ENCODE measurements at regions not wholly inside any gene's neighbourhood (a gene's known extent, or its start where the extent isn't known, plus 50 kb on each side); places are given as distances from the start of the nearest gene placed in this dataset.

DNA sequence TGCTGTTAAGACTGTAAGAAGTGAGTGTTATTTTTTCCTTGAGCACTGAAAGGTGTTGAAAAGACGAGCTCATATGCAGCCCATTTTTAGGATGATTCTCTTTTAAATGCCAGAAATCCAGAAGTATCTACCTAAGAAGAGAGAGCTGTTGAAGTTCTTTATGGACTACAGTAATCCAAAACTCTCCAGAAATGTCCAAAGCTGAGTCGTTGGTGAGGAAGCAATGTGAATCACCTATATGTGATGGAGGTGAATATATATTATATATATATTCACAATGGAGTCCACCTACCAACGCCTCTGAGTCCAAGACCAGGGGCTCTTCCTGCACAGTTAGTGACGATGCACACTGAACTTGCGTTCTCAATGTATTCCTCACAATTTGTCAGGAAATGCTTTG, 252.7 kb upstream of the PITRM1 start:
- no peak overlapping the region for H3K9ac ChIP-seq (ENCODE audit: low read length)
- H3K36me3 ChIP-seq (ENCODE audit: insufficient read depth, low read length): no peaks in the 10 kb centered on the region
- no peak overlapping the region for H3K27ac ChIP-seq (ENCODE audit: low read length)
- H3K4me1 ChIP-seq (ENCODE audit: low read length): no peaks in the 10 kb centered on the region
- DNase-seq: no peak
- no peaks in the 10 kb centered on the region for H3K27me3 ChIP-seq (ENCODE audit: low read length)
- H3K9me3 ChIP-seq (ENCODE audit: low read length): no peaks in the 10 kb centered on the region
- H3K9me2 ChIP-seq (replicated peaks; ENCODE audit: insufficient read depth, low read length): no peaks in the 10 kb centered on the region
- no peak overlapping the region for H3K4me2 ChIP-seq (ENCODE audit: low read depth, low read length, poor library complexity, severe bottlenecking)
- H2AFZ ChIP-seq (ENCODE audit: low read length): no peak overlapping the region
- no peaks in the 10 kb centered on the region for H3K79me2 ChIP-seq (ENCODE audit: low read length)
- no peaks in the 10 kb centered on the region for H4K20me1 ChIP-seq (ENCODE audit: insufficient read depth, low read depth, low read length)
- no peak overlapping the region for H3K4me3 ChIP-seq (ENCODE audit: low read length)

DNA sequence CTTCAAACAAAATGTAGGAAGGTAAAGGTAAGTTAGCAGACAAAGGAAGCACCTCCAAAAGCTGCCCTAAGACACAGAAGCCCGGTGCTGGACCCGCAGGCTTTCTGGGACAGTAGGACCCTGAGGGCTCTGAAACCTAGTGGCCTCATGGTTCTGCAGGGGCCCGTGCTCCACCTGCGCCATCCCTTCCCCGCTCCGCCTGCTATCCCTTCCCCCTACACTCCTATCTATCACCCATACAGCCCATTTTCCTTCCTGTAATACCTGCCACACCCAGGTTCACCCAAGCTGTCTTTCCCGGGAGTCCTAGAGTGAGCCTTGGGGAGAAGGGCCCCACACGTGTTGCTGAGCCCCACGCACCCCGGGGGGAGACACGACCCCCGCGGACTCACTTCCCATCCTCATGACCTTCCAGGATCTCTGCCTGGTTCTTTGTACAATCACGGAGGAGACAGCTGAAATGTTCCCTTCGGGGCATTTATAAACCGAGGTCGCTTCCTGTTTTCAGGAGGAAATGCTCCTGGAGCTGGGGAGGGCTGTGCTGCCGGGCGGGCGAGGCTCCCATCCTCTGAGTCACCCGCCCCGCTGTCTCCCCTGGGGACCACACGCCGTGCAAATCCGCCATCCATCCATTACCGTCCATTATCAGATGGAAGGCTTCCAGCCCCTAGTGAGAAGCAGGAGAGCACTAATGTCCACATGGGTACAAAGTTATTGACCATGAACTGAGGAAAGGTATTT, 251.7 kb upstream of the PITRM1 start:
- no peaks in the 10 kb centered on the region for H3K79me2 ChIP-seq (ENCODE audit: low read length)
- DNase-seq: no peak
- no peaks in the 10 kb centered on the region for H3K9me3 ChIP-seq (ENCODE audit: low read length)
- no peak overlapping the region for H3K27ac ChIP-seq (ENCODE audit: low read length)
- no peaks in the 10 kb centered on the region for H3K36me3 ChIP-seq (ENCODE audit: insufficient read depth, low read length)
- no peaks in the 10 kb centered on the region for H3K27me3 ChIP-seq (ENCODE audit: low read length)
- H3K9me2 ChIP-seq (replicated peaks; ENCODE audit: insufficient read depth, low read length): no peaks in the 10 kb centered on the region
- H3K4me1 ChIP-seq (ENCODE audit: low read length): no peaks in the 10 kb centered on the region
- no peak overlapping the region for H3K4me2 ChIP-seq (ENCODE audit: low read depth, low read length, poor library complexity, severe bottlenecking)
- no peak overlapping the region for H2AFZ ChIP-seq (ENCODE audit: low read length)
- H3K9ac ChIP-seq (ENCODE audit: low read length): no peak overlapping the region
- H3K4me3 ChIP-seq (ENCODE audit: low read length): no peak overlapping the region
- H4K20me1 ChIP-seq (ENCODE audit: insufficient read depth, low read depth, low read length): no peaks in the 10 kb centered on the region

DNA sequence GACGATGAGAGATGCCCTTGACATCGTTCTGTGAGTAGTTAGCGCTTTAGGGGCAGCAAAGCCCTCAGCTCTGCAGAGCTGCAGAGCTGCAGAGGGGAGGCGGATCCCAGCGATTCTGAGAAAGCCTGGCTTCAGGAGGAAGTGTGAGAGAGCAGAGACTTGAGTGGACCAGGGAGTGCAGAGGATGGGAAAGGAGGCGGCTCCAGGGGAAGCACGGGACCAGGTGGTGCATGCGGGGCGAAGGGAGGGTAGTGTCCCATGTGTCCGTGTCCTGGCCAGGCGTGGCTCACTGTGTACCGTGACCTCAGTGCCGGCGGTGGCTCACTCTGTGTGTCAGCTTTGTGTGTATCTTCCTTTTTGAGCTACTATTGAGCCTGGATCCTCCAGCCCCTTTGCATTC, 250.8 kb upstream of the PITRM1 start:
- Histone ChIP-seq H3K79me2 (ENCODE audit: low read length) (no peaks in the 10 kb centered on the region), H3K9ac (ENCODE audit: low read length) (no peak overlapping the region)

DNA sequence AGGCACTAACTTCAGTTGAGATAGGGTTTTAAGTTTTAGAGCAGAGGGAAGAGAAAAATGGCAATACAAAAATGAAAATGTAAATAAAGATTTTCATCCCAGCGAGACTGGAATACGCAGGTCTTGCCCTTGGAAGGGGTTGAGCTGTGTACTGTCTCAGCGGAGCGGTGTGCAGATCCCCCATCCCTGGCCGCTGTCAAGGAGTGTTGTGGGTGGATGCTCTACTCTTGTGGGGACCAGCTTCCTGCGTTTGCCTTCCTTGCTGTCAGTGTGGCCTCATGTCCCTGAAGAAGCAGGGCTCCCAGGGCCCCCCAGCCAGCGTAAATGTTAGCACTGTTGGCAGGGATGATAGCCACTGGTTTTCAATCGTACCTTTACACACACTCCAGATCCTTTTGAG, 249.7 kb upstream of the PITRM1 start:
- Histone ChIP-seq H4K20me1 (ENCODE audit: insufficient read depth, low read depth, low read length) (no peaks in the 10 kb centered on the region), H3K9me2 (replicated peaks; ENCODE audit: insufficient read depth, low read length) (no peaks in the 10 kb centered on the region), H3K4me3 (ENCODE audit: low read length) (no peak overlapping the region), H3K27ac (ENCODE audit: low read length) (no peak overlapping the region), H3K9ac (ENCODE audit: low read length) (no peak overlapping the region), H3K4me1 (ENCODE audit: low read length) (no peaks in the 10 kb centered on the region), H2AFZ (ENCODE audit: low read length) (no peak overlapping the region), H3K27me3 (ENCODE audit: low read length) (no peaks in the 10 kb centered on the region), H3K4me2 (ENCODE audit: low read depth, low read length, poor library complexity, severe bottlenecking) (no peak overlapping the region), H3K36me3 (ENCODE audit: insufficient read depth, low read length) (no peaks in the 10 kb centered on the region), H3K79me2 (ENCODE audit: low read length) (no peaks in the 10 kb centered on the region), H3K9me3 (ENCODE audit: low read length) (no peaks in the 10 kb centered on the region)
- DNase-seq: no peak

More for the DNA sequence above, 250.8 kb upstream of the PITRM1 start:
- Histone ChIP-seq H3K4me3 (ENCODE audit: low read length) (no peak overlapping the region), H3K9me3 (ENCODE audit: low read length) (no peaks in the 10 kb centered on the region), H3K4me2 (ENCODE audit: low read depth, low read length, poor library complexity, severe bottlenecking) (no peak overlapping the region), H3K36me3 (ENCODE audit: insufficient read depth, low read length) (no peaks in the 10 kb centered on the region), H3K9me2 (replicated peaks; ENCODE audit: insufficient read depth, low read length) (no peaks in the 10 kb centered on the region), H3K27ac (ENCODE audit: low read length) (no peak overlapping the region), H4K20me1 (ENCODE audit: insufficient read depth, low read depth, low read length) (no peaks in the 10 kb centered on the region), H2AFZ (ENCODE audit: low read length) (no peak overlapping the region), H3K4me1 (ENCODE audit: low read length) (no peaks in the 10 kb centered on the region), H3K27me3 (ENCODE audit: low read length) (no peaks in the 10 kb centered on the region)
- no peak for DNase-seq

DNA sequence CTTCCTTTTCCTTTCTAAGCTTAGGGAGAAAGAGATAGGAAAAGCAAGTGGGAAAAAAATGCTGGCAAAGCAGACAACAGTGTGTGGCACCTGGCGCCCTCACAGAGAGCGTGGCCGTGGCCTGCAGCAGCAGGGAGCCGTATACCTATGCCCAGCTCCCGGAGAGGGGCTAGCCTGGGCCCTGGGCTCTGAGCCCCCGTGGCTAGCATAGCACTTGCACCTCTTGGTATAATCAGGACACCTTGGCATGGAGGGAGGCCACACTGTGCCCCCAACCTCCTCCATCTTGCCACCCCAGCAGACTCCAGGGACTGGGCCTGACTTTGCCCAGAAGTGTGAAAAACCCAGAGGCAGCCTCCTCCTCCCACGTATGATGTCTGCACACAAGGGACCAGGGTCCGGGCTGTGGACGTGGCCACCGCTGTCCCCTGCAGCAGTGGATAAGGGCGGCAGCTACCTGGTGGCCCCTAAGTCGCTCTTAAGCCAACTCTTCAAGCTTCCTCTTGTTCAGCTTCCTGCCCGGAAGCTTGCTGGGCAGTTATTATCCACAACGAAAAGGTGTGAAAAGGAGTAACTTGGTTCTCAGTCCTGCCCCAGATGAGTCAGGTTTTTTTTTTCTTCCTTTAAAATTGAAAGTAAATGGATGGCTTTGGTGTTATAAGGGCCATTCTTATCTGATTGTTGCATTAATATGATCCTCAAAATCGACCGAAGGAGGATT, 249.1 kb upstream of the PITRM1 start:
- no peak for DNase-seq
- no peak overlapping the region for H2AFZ ChIP-seq (ENCODE audit: low read length)
- no peak overlapping the region for H3K4me2 ChIP-seq (ENCODE audit: low read depth, low read length, poor library complexity, severe bottlenecking)
- H3K4me1 ChIP-seq (ENCODE audit: low read length): no peaks in the 10 kb centered on the region
- H3K9me3 ChIP-seq (ENCODE audit: low read length): no peaks in the 10 kb centered on the region
- no peak overlapping the region for H3K4me3 ChIP-seq (ENCODE audit: low read length)
- no peaks in the 10 kb centered on the region for H3K36me3 ChIP-seq (ENCODE audit: insufficient read depth, low read length)
- no peaks in the 10 kb centered on the region for H3K27me3 ChIP-seq (ENCODE audit: low read length)
- H3K9ac ChIP-seq (ENCODE audit: low read length): no peak overlapping the region
- H3K27ac ChIP-seq (ENCODE audit: low read length): no peak overlapping the region
- H3K9me2 ChIP-seq (replicated peaks; ENCODE audit: insufficient read depth, low read length): no peaks in the 10 kb centered on the region
- no peaks in the 10 kb centered on the region for H4K20me1 ChIP-seq (ENCODE audit: insufficient read depth, low read depth, low read length)
- no peaks in the 10 kb centered on the region for H3K79me2 ChIP-seq (ENCODE audit: low read length)

DNA sequence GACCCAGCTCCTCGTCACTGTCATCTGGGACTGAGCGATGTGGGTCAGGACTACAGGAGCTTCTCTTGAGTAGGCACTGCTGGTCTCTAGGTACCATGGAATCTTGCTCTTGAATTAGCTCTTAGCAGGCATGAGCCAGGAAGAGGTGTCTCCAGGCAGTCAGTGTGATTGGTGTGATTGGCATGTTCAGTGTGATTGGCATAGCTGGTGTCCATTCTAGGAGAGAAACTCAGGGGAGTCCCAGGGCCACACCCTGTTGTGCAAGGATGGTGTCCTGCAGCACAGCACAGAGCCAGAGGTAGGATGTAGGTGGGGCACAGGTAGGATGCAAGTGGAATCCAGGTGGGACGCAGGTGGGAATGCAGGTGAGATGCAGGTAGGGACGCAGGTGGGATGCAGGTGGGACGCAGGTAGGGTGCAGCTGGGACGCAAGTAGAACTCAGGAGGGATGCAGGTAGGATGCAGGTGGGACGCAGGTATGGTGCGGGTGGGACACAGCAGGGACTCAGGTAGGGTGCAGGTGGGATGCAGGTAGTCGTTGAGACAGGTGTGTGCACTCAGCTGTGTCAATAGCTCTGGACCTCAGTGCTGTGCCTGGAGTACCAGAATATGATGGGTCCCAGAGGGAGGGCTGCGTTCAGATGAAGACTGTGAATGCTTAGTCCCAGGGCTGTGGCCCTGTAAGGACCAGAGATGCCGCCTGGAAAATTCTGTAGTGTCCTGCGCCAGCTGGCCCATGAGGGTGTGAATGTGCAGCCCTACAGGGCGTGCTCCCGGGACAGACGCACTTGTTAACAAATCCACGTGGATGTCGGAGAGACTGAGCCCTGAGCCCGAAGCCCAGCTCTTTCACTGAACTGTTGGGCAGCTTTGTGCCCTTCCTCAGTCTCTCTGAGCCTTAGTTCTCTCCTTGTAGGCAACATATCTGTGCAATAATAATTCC, 248.2 kb upstream of the PITRM1 start:
- Histone ChIP-seq H3K27ac (ENCODE audit: low read length) (no peak overlapping the region), H3K9me2 (replicated peaks; ENCODE audit: insufficient read depth, low read length) (no peaks in the 10 kb centered on the region), H3K4me2 (ENCODE audit: low read depth, low read length, poor library complexity, severe bottlenecking) (no peak overlapping the region), H3K9ac (ENCODE audit: low read length) (no peak overlapping the region), H2AFZ (ENCODE audit: low read length) (no peak overlapping the region), H3K9me3 (ENCODE audit: low read length) (no peaks in the 10 kb centered on the region), H3K27me3 (ENCODE audit: low read length) (no peaks in the 10 kb centered on the region), H3K36me3 (ENCODE audit: insufficient read depth, low read length) (no peaks in the 10 kb centered on the region), H3K4me1 (ENCODE audit: low read length) (no peaks in the 10 kb centered on the region), H3K79me2 (ENCODE audit: low read length) (no peaks in the 10 kb centered on the region), H4K20me1 (ENCODE audit: insufficient read depth, low read depth, low read length) (no peaks in the 10 kb centered on the region), H3K4me3 (ENCODE audit: low read length) (no peak overlapping the region)
- DNase-seq: no peak

DNA sequence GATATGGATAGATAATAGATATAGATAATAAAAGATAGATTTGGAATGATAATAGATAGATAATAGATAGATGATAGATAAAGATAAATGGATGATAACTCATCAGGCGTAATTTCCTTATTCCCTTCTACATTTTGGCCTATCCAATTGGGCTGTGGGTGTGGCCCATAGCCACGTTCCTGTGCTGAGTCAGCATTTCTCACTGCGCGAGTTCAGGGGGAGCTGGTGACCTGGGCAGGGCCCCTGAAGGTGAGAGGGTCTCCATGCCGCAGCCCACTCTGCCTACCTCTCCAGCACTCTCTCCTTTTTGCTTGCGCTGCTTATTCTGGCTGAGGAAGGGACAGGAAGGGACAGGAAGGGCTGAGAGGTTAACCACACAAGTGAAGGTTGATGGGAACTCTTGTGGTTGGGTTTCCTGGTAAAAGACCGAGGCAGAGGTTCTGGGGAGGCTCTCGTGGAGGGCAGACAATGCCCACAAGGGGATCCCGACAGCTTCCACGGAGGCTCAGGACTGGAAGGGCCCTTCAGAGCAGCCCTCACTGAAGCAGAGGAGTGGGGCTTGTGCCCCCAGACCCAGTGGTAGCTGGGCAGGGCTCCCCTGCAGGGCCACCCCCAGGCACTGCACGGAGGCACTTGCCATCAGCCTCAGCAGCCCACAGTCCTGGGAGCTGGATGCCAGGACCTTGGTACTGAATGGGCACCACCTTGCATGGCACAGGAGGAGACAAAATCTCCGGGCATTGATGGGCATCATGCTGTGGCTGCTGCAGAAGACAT, 247.3 kb upstream of the PITRM1 start:
- no peak overlapping the region for H3K4me3 ChIP-seq (ENCODE audit: low read length)
- no peak overlapping the region for H3K9ac ChIP-seq (ENCODE audit: low read length)
- H3K9me3 ChIP-seq (ENCODE audit: low read length): no peaks in the 10 kb centered on the region
- no peak overlapping the region for H3K27ac ChIP-seq (ENCODE audit: low read length)
- no peak overlapping the region for H2AFZ ChIP-seq (ENCODE audit: low read length)
- no peaks in the 10 kb centered on the region for H4K20me1 ChIP-seq (ENCODE audit: insufficient read depth, low read depth, low read length)
- H3K27me3 ChIP-seq (ENCODE audit: low read length): no peaks in the 10 kb centered on the region
- H3K36me3 ChIP-seq (ENCODE audit: insufficient read depth, low read length): no peaks in the 10 kb centered on the region
- no peak overlapping the region for H3K4me2 ChIP-seq (ENCODE audit: low read depth, low read length, poor library complexity, severe bottlenecking)
- no peaks in the 10 kb centered on the region for H3K4me1 ChIP-seq (ENCODE audit: low read length)
- no peaks in the 10 kb centered on the region for H3K9me2 ChIP-seq (replicated peaks; ENCODE audit: insufficient read depth, low read length)
- DNase-seq: no peak
- H3K79me2 ChIP-seq (ENCODE audit: low read length): no peaks in the 10 kb centered on the region

Measured in Karpas-422 (cell line).